Stimulated activated CD4-positive, alpha-beta T cell treated with anti-CD3 and anti-CD28 coated beads, Interleukin-12 subunit alpha, Interleukin-12 subunit beta, amount 100 ng/mL, for 24 hours (primary cell): ENCODE measurements at regions not wholly inside any gene's neighbourhood (a gene's known extent, or its start where the extent isn't known, plus 50 kb on each side); places are given as distances from the start of the nearest gene placed in this dataset.
"Not testable (repeated sequence)": the region's sequence is repeated elsewhere in the genome, so short reads cannot be mapped to it uniquely, and the experiment has no call there.

ENCODE experiments used
- DNase-seq, 2 experiments: peaks; one replicate each; pipeline ENCODE4 v3.0.0-alpha.2; 2020; ENCODE audit warnings: low read depth in 2 of 2

GRCh38 chr10:21061184-21061583, 164.1 kb upstream of the NEBL start:
- DNase-seq: no peak

- DNase-seq: no peak
Measured at GRCh38 chr10:21060626-21061025, 163.5 kb upstream of the NEBL start.

GRCh38 chr10:21057989-21058388, 160.9 kb upstream of the NEBL start:
- no peak for DNase-seq

GRCh38 chr10:21057436-21057835, 160.3 kb upstream of the NEBL start:
- DNase-seq: no peak

- no peak for DNase-seq
Measured at GRCh38 chr10:21056461-21056860, 159.3 kb upstream of the NEBL start.

- no peak for DNase-seq
Measured at GRCh38 chr10:21055339-21056135, 158.4 kb upstream of the NEBL start.

- no peak for DNase-seq
Measured at GRCh38 chr10:21053953-21054690, 157.0 kb upstream of the NEBL start.

- DNase-seq: no peak
Measured at GRCh38 chr10:21052709-21053104, 155.6 kb upstream of the NEBL start.

- DNase-seq: no peak
Measured at GRCh38 chr10:21052072-21052708, 155.1 kb upstream of the NEBL start.

GRCh38 chr10:21049482-21049881, 152.4 kb upstream of the NEBL start:
- no peak for DNase-seq

- no peak for DNase-seq
Measured at GRCh38 chr10:21048068-21048467, 151.0 kb upstream of the NEBL start.

GRCh38 chr10:21047511-21047910, 150.4 kb upstream of the NEBL start:
- DNase-seq: no peak

GRCh38 chr10:21047096-21047495, 150.0 kb upstream of the NEBL start:
- no peak for DNase-seq

- no peak for DNase-seq
Measured at GRCh38 chr10:21043044-21043443, 145.9 kb upstream of the NEBL start.

GRCh38 chr10:21042536-21042935, 145.4 kb upstream of the NEBL start:
- DNase-seq: no peak

GRCh38 chr10:21041763-21042458, 144.8 kb upstream of the NEBL start:
- no peak for DNase-seq

- DNase-seq: no peak
Measured at GRCh38 chr10:21039721-21040120, 142.6 kb upstream of the NEBL start.

- DNase-seq: no peak
Measured at GRCh38 chr10:21036757-21037156, 139.6 kb upstream of the NEBL start.

- not testable (repeated sequence) for DNase-seq
Measured at GRCh38 chr10:21034770-21035169, 137.7 kb upstream of the NEBL start.

- DNase-seq: no peak
Measured at GRCh38 chr10:21034241-21034640, 137.1 kb upstream of the NEBL start.

GRCh38 chr10:21032587-21033319, 135.6 kb upstream of the NEBL start:
- DNase-seq: no peak
